PC-9 (cell line): ENCODE measurements at regions not wholly inside any gene's neighbourhood (a gene's known extent, or its start where the extent isn't known, plus 50 kb on each side); places are given as distances from the start of the nearest gene placed in this dataset.
"Not testable (repeated sequence)": the region's sequence is repeated elsewhere in the genome, so short reads cannot be mapped to it uniquely, and the experiment has no call there.

ENCODE experiments used
- BruUV-seq: library from RNA; stranded (reverse); fragments of 400-500 nt; replicated peaks from 2 replicates; lab custom pipeline; 2021; lab: Mats Ljungman, UMichigan
- CTCF ChIA-PET: fragments of 300-600 bp; sonication (Branson Sonifier 250); formaldehyde crosslinking; loops from one replicate; lab custom pipeline; 2022; ENCODE audit warnings: antibody characterized with exemption; lab: Charles Lee
- POLR2A ChIA-PET: fragments of 300-600 bp; sonication (Branson Sonifier 250); formaldehyde crosslinking; loops from one replicate; lab custom pipeline; 2022; ENCODE audit warnings: antibody characterized with exemption; ENCODE audit not compliant: unreplicated experiment; lab: Charles Lee
- DNase-seq, 2 experiments: peaks; one replicate each; pipeline versions ENCODE4 v3.0.0 to v3.0.0-alpha.2; 2015 to 2022; ENCODE audit warnings: mixed read lengths in 1 of 2
- H2AFZ ChIP-seq: fragments of 200-600 bp; sonication (generic); 2 replicates; pipeline ENCODE4 v1.8.1; 2017; ENCODE audit warnings: antibody characterized with exemption
- H3F3A ChIP-seq: fragments of 200-600 bp; sonication (generic); 2 replicates; pipeline ENCODE4 v1.8.1; 2017; ENCODE audit warnings: antibody characterized with exemption, mild to moderate bottlenecking, low read depth; ENCODE audit not compliant: insufficient read depth
- H3K27ac ChIP-seq: fragments of 200-600 bp; sonication (generic); 2 replicates; pipeline ENCODE4 v1.6.1; 2016; ENCODE audit warnings: mixed run types
- H3K27me3 ChIP-seq: fragments of 200-600 bp; sonication (generic); 2 replicates; pipeline ENCODE4 v1.6.1; 2016; ENCODE audit warnings: low read depth, mixed run types; ENCODE audit not compliant: insufficient read depth
- H3K36me3 ChIP-seq: fragments of 200-600 bp; sonication (generic); 2 replicates; pipeline ENCODE4 v1.6.1; 2016; ENCODE audit warnings: low read depth, mixed run types
- H3K4me1 ChIP-seq: fragments of 200-600 bp; sonication (generic); replicated peaks from 2 replicates; pipeline ENCODE4 v1.6.1; 2016; ENCODE audit warnings: mixed run types; ENCODE audit not compliant: insufficient read depth
- H3K4me2 ChIP-seq: fragments of 200-600 bp; sonication (generic); 2 replicates; pipeline ENCODE4 v1.6.1; 2017; ENCODE audit warnings: mixed run types
- H3K4me3 ChIP-seq: fragments of 200-600 bp; sonication (generic); 2 replicates; pipeline ENCODE4 v1.6.1; 2016; ENCODE audit warnings: mixed run types
- H3K79me2 ChIP-seq: fragments of 200-600 bp; sonication (generic); 2 replicates; pipeline ENCODE4 v1.6.1; 2017; ENCODE audit warnings: low read depth, mixed run types
- H3K9me2 ChIP-seq: fragments of 200-600 bp; sonication (generic); 2 replicates; pipeline ENCODE4 v1.8.1; 2017; ENCODE audit warnings: mild to moderate bottlenecking; ENCODE audit not compliant: insufficient read depth
- H3K9me3 ChIP-seq: fragments of 200-600 bp; sonication (generic); 2 replicates; pipeline ENCODE4 v1.8.1; 2016; ENCODE audit warnings: low read depth; ENCODE audit not compliant: insufficient read depth
- H4K20me1 ChIP-seq: fragments of 200-600 bp; sonication (generic); 2 replicates; pipeline ENCODE4 v1.8.1; 2017; ENCODE audit not compliant: insufficient read depth
- CTCF ChIP-seq: fragments of 200-600 bp; sonication (generic); conservative IDR thresholded peaks from 2 replicates; pipeline ENCODE4 v1.6.1; 2017; ENCODE audit warnings: mixed run types, antibody characterized with exemption, mild to moderate bottlenecking, moderate library complexity
- EZH2 ChIP-seq: fragments of 200-600 bp; sonication (generic); IDR thresholded peaks from 2 replicates; pipeline ENCODE4 v1.8.0; 2017; ENCODE audit warnings: antibody characterized with exemption, low read depth
- intact Hi-C: fragments of 100-400 bp; cut with micrococcal nuclease; formaldehyde crosslinking; loops from one replicate; pipeline ENCODE4 v1.10.0; 2022; ENCODE audit not compliant: unreplicated experiment

- BruUV-seq: no TSS peak
- TF ChIP-seq CTCF: no peak
- no peak for TF ChIP-seq EZH2
- Histone ChIP-seq H3K4me1 (no peaks in the 10 kb centered on the region), H3K4me3 (no peak overlapping the region), H3F3A (no peaks in the 10 kb centered on the region), H3K9me3 (no peaks in the 10 kb centered on the region), H3K27me3 (no peaks in the 10 kb centered on the region), H3K36me3 (no peaks in the 10 kb centered on the region), H3K4me2 (no peak overlapping the region), H3K27ac (no peak overlapping the region), H4K20me1 (no peaks in the 10 kb centered on the region), H3K9me2 (no peaks in the 10 kb centered on the region), H2AFZ (no peak overlapping the region), H3K79me2 (no peaks in the 10 kb centered on the region)
- ChIA-PET POLR2A (no interaction called here), CTCF (no interaction called here)
- no peak for DNase-seq
- intact Hi-C loops: no loop called here
Observed at GRCh38 chr2:21233194-21233593, 109.4 kb downstream of the TDRD15 start.

GRCh38 chr2:21234001-21234400 is 110.2 kb downstream of the TDRD15 start:
- CTCF ChIA-PET: no interaction called here
- no peak overlapping the region for H3K27ac ChIP-seq
- POLR2A ChIA-PET: no interaction called here
- BruUV-seq: no TSS peak
- no peak for DNase-seq
- H3F3A ChIP-seq: no peaks in the 10 kb centered on the region
- no peak overlapping the region for H3K4me2 ChIP-seq
- TF ChIP-seq CTCF (no peak), EZH2 (no peak)
- H3K4me3 ChIP-seq: no peak overlapping the region
- no peaks in the 10 kb centered on the region for H3K4me1 ChIP-seq
- no peaks in the 10 kb centered on the region for H3K36me3 ChIP-seq
- intact Hi-C loops: no loop called here
- H3K27me3 ChIP-seq: no peaks in the 10 kb centered on the region
- H2AFZ ChIP-seq: no peak overlapping the region
- no peaks in the 10 kb centered on the region for H3K9me3 ChIP-seq
- no peaks in the 10 kb centered on the region for H3K79me2 ChIP-seq
- no peaks in the 10 kb centered on the region for H4K20me1 ChIP-seq
- H3K9me2 ChIP-seq: no peaks in the 10 kb centered on the region

- DNase-seq: no peak
- Histone ChIP-seq H3K4me3 (no peak overlapping the region), H3K4me1 (no peaks in the 10 kb centered on the region), H3K27ac (no peak overlapping the region), H3K9me3 (no peaks in the 10 kb centered on the region), H3K9me2 (no peaks in the 10 kb centered on the region), H3K4me2 (no peak overlapping the region), H3K27me3 (no peaks in the 10 kb centered on the region), H3K36me3 (no peaks in the 10 kb centered on the region), H3F3A (no peaks in the 10 kb centered on the region), H2AFZ (no peak overlapping the region), H3K79me2 (no peaks in the 10 kb centered on the region), H4K20me1 (no peaks in the 10 kb centered on the region)
- ChIA-PET CTCF (no interaction called here), POLR2A (no interaction called here)
- intact Hi-C loops: no loop called here
- no peak for TF ChIP-seq EZH2
- TF ChIP-seq CTCF: no peak
- BruUV-seq: no TSS peak
Observed at GRCh38 chr2:21234464-21235120, 110.8 kb downstream of the TDRD15 start.

GRCh38 chr2:21239749-21240148 is 116.0 kb downstream of the TDRD15 start:
- H3K79me2 ChIP-seq, CTCF ChIA-PET: not testable (repeated sequence)

More at GRCh38 chr2:21239749-21240148, 116.0 kb downstream of the TDRD15 start:
- DNase-seq, H2AFZ ChIP-seq, H3K9me3 ChIP-seq, H3K27ac ChIP-seq, BruUV-seq, H4K20me1 ChIP-seq, H3K4me1 ChIP-seq, H3K9me2 ChIP-seq, POLR2A ChIA-PET, intact Hi-C loops, H3F3A ChIP-seq, H3K27me3 ChIP-seq, H3K4me3 ChIP-seq, H3K4me2 ChIP-seq, H3K36me3 ChIP-seq: not testable (repeated sequence)
